IPS-NIHi7 (cell line): ENCODE measurements at regions not wholly inside any gene's neighbourhood (a gene's known extent, or its start where the extent isn't known, plus 50 kb on each side); places are given as distances from the start of the nearest gene placed in this dataset.

Experiments used
- DNase-seq: peaks from one replicate; pipeline ENCODE4 v3.0.0; 2012; ENCODE audit warnings: mixed read lengths; ENCODE audit errors: extremely low spot score

GRCh38 chr14:101357038-101357437 lies 204.3 kb upstream of the DIO3 start:
- DNase-seq, result no peak

GRCh38 chr14:101357559-101358319 lies 203.6 kb upstream of the DIO3 start:
- peak; percentile 14 for DNase-seq

GRCh38 chr14:101358320-101359125 lies 202.8 kb upstream of the DIO3 start:
- no peak for DNase-seq

- no peak for DNase-seq
Measured at GRCh38 chr14:101359221-101360053, 201.9 kb upstream of the DIO3 start.

GRCh38 chr14:101360054-101360911 lies 201.0 kb upstream of the DIO3 start:
- DNase-seq, result peak; percentile 19

- DNase-seq, result no peak
Measured at GRCh38 chr14:101361044-101361443, 200.3 kb upstream of the DIO3 start.

GRCh38 chr14:101361451-101362433 lies 199.6 kb upstream of the DIO3 start:
- DNase-seq, result no peak

GRCh38 chr14:101362529-101363260 lies 198.6 kb upstream of the DIO3 start:
- DNase-seq, result no peak

GRCh38 chr14:101363261-101363555 lies 198.1 kb upstream of the DIO3 start:
- no peak for DNase-seq

GRCh38 chr14:101363880-101364391 lies 197.4 kb upstream of the DIO3 start:
- DNase-seq, result no peak

- no peak for DNase-seq
Measured at GRCh38 chr14:101364503-101365328, 196.6 kb upstream of the DIO3 start.

- DNase-seq, result peak; percentile 35
Measured at GRCh38 chr14:101365329-101366158, 195.8 kb upstream of the DIO3 start.

- no peak for DNase-seq
Measured at GRCh38 chr14:101367421-101368261, 193.7 kb upstream of the DIO3 start.

GRCh38 chr14:101368629-101369028 lies 192.7 kb upstream of the DIO3 start:
- no peak for DNase-seq

GRCh38 chr14:101369194-101369915 lies 191.9 kb upstream of the DIO3 start:
- DNase-seq, result no peak
